GM12891 (cell line): ENCODE measurements at regions not wholly inside any gene's neighbourhood (a gene's known extent, or its start where the extent isn't known, plus 50 kb on each side); places are given as distances from the start of the nearest gene placed in this dataset.
"Not testable (repeated sequence)": the region's sequence is repeated elsewhere in the genome, so short reads cannot be mapped to it uniquely, and the experiment has no call there.

Experiments used
- PAX5 ChIP-seq: IDR thresholded peaks from 2 replicates; pipeline ENCODE4 v1.6.1; 2011; ENCODE audit warnings: low read length, moderate library complexity, mild to moderate bottlenecking; ENCODE audit not compliant: insufficient read depth, severe bottlenecking
- POLR2A ChIP-seq: IDR thresholded peaks from 2 replicates; pipeline ENCODE4 v1.6.1; 2011; ENCODE audit warnings: low read depth, low read length, control low read depth
- POLR2AphosphoS5 ChIP-seq: IDR thresholded peaks from 2 replicates; pipeline ENCODE4 v1.6.1; 2011; ENCODE audit warnings: low read depth, low read length, control low read depth
- POU2F2 ChIP-seq: IDR thresholded peaks from 2 replicates; pipeline ENCODE4 v1.6.1; 2011; ENCODE audit warnings: low read depth, mild to moderate bottlenecking, control low read depth, low read length, moderate library complexity
- SPI1 ChIP-seq: IDR thresholded peaks from 2 replicates; pipeline ENCODE4 v1.6.1; 2011; ENCODE audit warnings: low read depth, low read length, control low read depth
- TAF1 ChIP-seq: IDR thresholded peaks from 2 replicates; pipeline ENCODE4 v1.6.1; 2011; ENCODE audit warnings: low read depth, low read length, control low read depth

DNA sequence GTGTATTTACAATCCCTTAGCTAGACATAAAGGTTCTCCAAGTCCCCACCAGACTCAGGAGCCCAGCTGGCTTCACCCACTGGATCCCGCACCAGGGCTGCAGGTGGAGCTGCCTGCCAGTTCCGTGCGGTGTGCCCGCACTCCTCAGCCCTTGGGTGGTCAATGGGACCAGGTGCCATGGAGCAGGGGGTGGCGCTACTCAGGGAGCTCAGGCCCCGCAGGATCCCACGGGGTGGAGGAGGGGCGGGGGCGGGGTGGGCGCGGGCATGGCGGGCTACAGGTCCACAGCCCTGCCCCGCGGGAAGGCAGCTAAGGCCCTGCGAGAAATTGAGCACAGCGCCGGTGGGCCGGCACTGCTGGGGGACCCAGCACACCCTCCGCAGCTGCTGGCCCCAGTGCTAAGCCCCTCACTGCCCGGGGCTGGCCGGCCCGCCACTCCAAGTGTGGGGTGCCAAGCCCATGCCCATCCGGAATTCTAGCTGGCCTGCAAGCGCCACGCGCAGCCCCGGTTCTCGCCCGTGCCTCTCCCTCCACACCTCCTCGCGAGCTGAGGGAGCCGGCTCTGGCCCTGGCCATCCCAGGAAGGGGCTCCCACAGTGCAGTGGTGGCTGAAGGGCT, 99.8 kb upstream of the STARD4 start:
- TF ChIP-seq POLR2AphosphoS5, POLR2A, TAF1, POU2F2, PAX5, SPI1: not testable (repeated sequence)
